ENCODE measurements at regions not wholly inside any gene's neighbourhood (a gene's known extent, or its start where the extent isn't known, plus 50 kb on each side); places are given as distances from the start of the nearest gene placed in this dataset.
"Not testable (repeated sequence)": the region's sequence is repeated elsewhere in the genome, so short reads cannot be mapped to it uniquely, and the experiment has no call there.

DNA sequence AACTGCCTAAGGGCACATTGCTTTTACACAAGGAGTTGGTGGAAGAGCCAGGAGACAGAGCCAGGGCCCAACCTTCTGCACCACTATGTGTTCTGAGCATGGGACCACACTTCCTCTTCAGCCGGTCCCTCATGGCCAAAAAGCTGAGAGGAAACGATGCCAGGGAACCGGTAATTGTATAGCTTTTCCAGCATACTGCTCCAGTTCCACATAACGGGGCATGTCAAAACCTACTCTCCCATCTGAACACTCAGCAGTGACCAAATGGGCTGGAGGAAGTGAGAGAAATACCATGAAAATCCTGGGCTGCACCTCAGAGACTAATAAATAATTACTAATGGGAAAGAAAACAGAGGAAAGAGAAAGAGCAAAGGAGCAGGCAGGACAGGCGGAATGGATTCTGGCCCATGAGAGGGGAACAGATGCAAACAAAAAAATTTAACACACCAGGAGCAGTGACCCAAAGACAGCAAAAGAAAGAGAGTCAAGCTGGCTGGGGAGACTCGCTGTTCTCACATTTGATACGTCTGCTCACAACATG lies 52.0 kb upstream of the BMP2 start:
- DNase-seq (ENCODE audit: low spot score), result no peak

GRCh38 chr20:6714279-6714711 lies 53.2 kb upstream of the BMP2 start:
- DNase-seq (ENCODE audit: low spot score), result no peak

GRCh38 chr20:6711951-6712649 lies 55.4 kb upstream of the BMP2 start:
- no peak for DNase-seq (ENCODE audit: low spot score)

- DNase-seq (ENCODE audit: low spot score), result no peak
Observed at GRCh38 chr20:6709910-6710595, 57.4 kb upstream of the BMP2 start.

DNA sequence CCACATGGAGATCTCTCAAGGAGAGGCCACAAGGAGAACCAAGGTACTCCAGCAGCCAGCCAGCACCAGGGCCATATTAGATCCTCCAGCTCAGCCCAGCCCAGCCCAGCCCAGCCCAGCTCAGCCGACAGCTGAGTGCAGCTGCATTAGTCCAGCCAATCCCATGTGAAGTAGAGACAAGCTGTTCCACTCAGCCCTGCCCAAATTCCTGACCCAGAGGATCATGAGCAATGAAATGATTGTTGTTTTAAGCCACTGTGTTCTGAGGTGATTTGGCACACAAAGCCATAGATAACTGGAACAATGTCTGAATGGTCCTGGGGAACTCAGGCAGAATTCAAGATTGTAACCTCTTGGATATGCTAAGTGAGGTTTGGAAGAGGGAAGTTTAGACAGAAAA lies 59.5 kb upstream of the BMP2 start:
- peak; percentile 54 for DNase-seq (ENCODE audit: low spot score)

DNA sequence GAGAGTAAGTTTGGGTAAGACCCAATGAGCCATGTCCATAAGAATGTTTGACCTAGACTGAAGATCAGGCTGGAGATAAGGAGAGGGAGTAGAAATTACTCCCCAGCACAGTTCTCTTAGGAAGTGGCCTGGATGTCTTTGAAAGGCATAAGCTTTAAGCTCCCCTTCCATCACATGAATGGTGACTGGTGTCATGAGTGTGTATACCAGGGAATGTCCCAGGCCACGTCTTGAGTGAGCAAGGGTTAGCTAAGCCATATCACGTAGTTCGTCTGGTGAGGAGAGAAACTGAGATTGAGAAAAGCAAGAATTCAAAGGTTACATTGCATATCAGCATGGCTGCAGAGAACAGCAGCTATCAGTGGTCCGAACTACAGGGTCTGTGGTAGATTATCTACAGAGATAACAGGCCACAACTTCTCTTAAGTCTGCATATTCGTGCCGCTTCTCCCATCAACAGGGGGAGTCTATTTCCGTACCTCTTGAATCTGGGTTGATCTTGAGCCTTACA lies 60.1 kb upstream of the BMP2 start:
- DNase-seq (ENCODE audit: low spot score), result no peak

- no peak for DNase-seq (ENCODE audit: low spot score)
Observed at GRCh38 chr20:6705926-6706548, 61.4 kb upstream of the BMP2 start.

DNA sequence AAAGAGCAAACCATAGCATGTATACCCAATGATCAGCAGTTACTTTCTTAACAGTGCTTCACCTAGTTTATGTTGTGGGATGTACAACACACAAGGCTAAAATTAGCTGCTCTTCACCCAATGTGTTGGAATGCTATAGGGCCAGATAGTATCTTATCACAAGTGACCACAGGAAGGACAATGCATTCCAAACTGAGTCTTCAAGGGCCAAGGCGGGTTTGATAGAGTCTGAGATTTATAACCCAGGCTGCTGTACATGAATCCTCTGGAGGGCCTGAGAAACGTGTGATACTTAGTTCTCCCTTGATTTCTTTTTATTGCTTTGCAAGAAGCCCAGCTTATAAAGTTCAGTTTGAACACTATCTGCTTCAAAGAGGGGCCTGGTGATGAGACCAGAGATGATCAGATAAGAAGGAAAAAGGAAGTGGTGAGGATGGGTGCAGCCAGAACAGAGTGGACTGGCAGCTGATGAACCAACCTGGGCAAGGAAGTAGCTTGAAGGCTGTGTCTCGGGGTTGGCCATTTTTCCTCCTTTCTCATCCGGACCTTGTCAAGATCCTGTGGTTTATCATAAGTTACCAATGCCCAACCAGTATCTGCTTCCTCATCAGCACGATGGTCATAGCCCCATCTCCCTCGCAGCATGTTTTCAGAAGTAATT lies 62.2 kb upstream of the BMP2 start:
- no peak for DNase-seq (ENCODE audit: low spot score)

GRCh38 chr20:6704132-6704861 lies 63.2 kb upstream of the BMP2 start:
- no peak for DNase-seq (ENCODE audit: low spot score)

GRCh38 chr20:6703656-6704055 lies 63.8 kb upstream of the BMP2 start:
- DNase-seq (ENCODE audit: low spot score), result no peak

DNA sequence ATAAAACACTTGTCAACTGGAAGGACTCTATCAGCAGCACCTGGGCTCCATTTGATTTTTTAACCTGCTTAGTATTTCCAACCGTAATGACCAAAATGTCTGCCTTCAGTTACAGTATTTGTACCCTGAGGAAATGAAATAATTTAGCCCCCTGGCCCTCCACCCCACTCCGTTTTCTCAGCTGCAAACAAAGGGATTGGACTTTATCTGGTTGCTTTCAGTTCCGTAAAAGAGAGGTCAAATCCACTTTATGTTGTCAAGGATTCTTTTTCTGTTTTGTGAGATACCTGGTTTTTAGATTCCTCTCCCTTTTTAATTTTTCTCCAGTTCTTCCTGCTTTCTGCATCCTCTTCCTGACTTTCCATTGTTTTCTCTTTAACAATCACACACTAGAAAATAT lies 64.4 kb upstream of the BMP2 start:
- no peak for DNase-seq (ENCODE audit: low spot score)

GRCh38 chr20:6702144-6702543 lies 65.3 kb upstream of the BMP2 start:
- DNase-seq (ENCODE audit: low spot score), result no peak

GRCh38 chr20:6700563-6701329 lies 66.7 kb upstream of the BMP2 start:
- no peak for DNase-seq (ENCODE audit: low spot score)

DNA sequence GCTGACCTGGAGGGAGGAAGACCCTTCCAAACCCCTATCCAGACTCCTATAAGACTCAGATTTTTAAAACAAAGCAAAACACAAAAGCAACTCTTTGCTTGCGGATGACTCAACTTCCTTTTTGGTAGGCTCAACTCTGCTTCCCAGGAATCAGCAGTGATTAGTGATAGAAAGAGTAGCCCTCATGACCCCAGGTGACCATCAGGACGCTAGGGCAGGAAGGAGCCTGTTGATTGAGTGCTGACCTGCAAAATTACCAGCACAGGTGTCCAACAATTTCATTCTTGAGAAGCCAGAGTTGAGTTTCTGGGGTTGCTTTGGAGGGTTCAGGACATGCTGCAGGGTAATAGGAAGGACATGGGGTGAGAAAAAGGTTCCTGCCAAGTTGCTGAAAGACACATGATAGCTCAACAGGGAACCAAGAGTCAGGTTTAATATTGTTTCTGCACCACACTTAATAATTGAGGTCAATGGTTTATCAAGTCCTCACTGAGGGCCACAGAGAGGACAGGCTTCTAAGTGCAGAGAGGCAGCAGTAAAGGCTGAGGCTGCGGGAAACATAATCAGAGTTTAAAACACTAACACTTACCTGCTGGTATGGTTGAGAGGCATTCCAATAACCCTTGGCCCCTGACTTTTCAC lies 67.4 kb upstream of the BMP2 start:
- DNase-seq (ENCODE audit: low spot score), result no peak

DNA sequence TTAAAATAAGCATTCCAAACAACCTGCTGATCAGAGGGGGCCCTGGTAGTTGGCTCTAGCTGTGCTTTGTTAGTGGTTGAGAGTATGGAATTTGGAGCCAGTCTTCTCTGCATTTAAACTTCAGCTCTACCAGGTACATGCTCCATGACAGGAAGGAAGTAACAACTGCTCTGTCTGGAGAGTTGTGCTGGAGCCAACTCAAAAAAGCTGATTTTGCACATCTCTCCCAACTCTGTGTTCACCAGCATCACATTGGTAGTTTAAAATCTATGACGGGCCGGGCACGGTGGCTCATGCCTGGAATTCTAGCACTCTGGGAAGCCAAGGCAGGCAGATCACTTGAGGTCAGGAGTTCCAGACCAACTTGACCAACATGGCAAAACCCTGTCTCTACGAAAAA lies 68.8 kb upstream of the BMP2 start:
- DNase-seq (ENCODE audit: low spot score), result no peak

DNA sequence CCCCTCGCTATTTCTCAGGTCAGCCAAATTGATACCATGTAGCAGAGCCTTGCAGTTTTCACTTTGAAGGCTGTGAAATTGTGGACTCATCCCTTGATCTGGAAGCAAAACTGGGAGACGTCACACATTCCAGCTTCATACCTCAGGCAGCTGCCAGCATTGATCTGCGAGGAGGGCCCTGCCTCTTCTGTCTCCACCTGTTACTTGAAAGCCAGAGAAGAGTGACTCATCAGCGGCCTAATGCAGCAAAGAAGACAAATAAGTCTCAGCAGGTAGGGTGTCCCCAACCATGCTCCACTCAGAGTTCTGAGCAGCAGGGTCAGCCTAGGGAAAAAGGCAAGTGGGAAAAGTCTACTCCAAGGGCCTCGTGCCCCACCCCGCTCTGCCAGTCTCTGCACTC lies 69.4 kb upstream of the BMP2 start:
- DNase-seq (ENCODE audit: low spot score), result no peak

GRCh38 chr20:6697228-6697972 lies 70.1 kb upstream of the BMP2 start:
- no peak for DNase-seq (ENCODE audit: low spot score)

- no peak for DNase-seq (ENCODE audit: low spot score)
Observed at GRCh38 chr20:6696001-6696400, 71.5 kb upstream of the BMP2 start.

- DNase-seq (ENCODE audit: low spot score), result not testable (repeated sequence)
Observed at GRCh38 chr20:6693808-6694198, 73.7 kb upstream of the BMP2 start.
